ENCODE measurements at regions not wholly inside any gene's neighbourhood (a gene's known extent, or its start where the extent isn't known, plus 50 kb on each side); places are given as distances from the start of the nearest gene placed in this dataset.

GRCh38 chr19:29075149-29075548 is 137.8 kb downstream of the UQCRFS1 start:
- TF ChIP-seq CTCF (conservative IDR thresholded peaks at IDR 0.05; ENCODE audit: low read length) (no peak), EZH2phosphoT487 (IDR thresholded peaks at IDR 0.05; ENCODE audit: borderline replicate concordance) (no peak)

All from Loucy (cell line).